Muscle of leg (tissue), 3 donors: ENCODE measurements at regions not wholly inside any gene's neighbourhood (a gene's known extent, or its start where the extent isn't known, plus 50 kb on each side); places are given as distances from the start of the nearest gene placed in this dataset.
"Not testable (repeated sequence)": the region's sequence is repeated elsewhere in the genome, so short reads cannot be mapped to it uniquely, and the experiment has no call there.

Source experiments
- DNase-seq: peaks from one replicate; pipeline ENCODE4 v3.0.0; 2013
- H3K27ac ChIP-seq: one replicate; pipeline ENCODE4 v1.5.1; 2013; ENCODE audit warnings: mild to moderate bottlenecking, low read length, control low read depth
- H3K27me3 ChIP-seq: one replicate; pipeline ENCODE4 v1.6.1; 2013; ENCODE audit warnings: low read length; ENCODE audit not compliant: control insufficient read depth, insufficient read depth
- H3K36me3 ChIP-seq: one replicate; pipeline ENCODE4 v1.6.1; 2013; ENCODE audit warnings: low read length; ENCODE audit not compliant: control insufficient read depth, insufficient read depth
- H3K4me1 ChIP-seq: one replicate; pipeline ENCODE4 v1.6.1; 2013; ENCODE audit warnings: low read length; ENCODE audit not compliant: control insufficient read depth, insufficient read depth
- H3K4me3 ChIP-seq: one replicate; pipeline ENCODE4 v1.5.1; 2013; ENCODE audit warnings: low read length, control low read depth
- H3K9me3 ChIP-seq: replicated peaks from 2 replicates; pipeline ENCODE4 v1.6.1; 2013; ENCODE audit warnings: low read depth, low read length; ENCODE audit not compliant: control insufficient read depth
- WGBS: methylation state at CpG from one replicate; pipeline ENCODE4 v1.1.5; 2013; ENCODE audit warnings: missing lambda C conversion rate; ENCODE audit not compliant: insufficient coverage; 5-methylcytosine and 5-hydroxymethylcytosine counted together

- not testable (repeated sequence) for H3K27me3 ChIP-seq, H3K4me1 ChIP-seq, DNase-seq, H3K27ac ChIP-seq, H3K36me3 ChIP-seq, H3K4me3 ChIP-seq
- WGBS, result no CpG with 5 or more reads among the region's 4 CpGs
- H3K9me3 ChIP-seq, result peaks cover 58% of the 10 kb centered on the region
Measured at GRCh38 chr21:10414925-10415254, 106.5 kb upstream of the TPTE start.

GRCh38 chr21:10415456-10415855 lies 105.9 kb upstream of the TPTE start:
- H3K4me1 ChIP-seq, H3K27ac ChIP-seq, H3K36me3 ChIP-seq, H3K4me3 ChIP-seq, DNase-seq, H3K27me3 ChIP-seq: not testable (repeated sequence)
- H3K9me3 ChIP-seq, result peaks cover 59% of the 10 kb centered on the region
- WGBS, result 75% methylated on average over 6 of the region's 7 CpGs

- peaks cover 60% of the 10 kb centered on the region for H3K9me3 ChIP-seq
- not testable (repeated sequence) for DNase-seq
Measured at GRCh38 chr21:10415859-10416258, 105.5 kb upstream of the TPTE start.

GRCh38 chr21:10416691-10417447 lies 104.5 kb upstream of the TPTE start:
- not testable (repeated sequence) for H3K27me3 ChIP-seq, H3K27ac ChIP-seq
- 53% methylated on average over 3 of the region's 4 CpGs for WGBS

More at GRCh38 chr21:10415859-10416258, 105.5 kb upstream of the TPTE start:
- H3K4me1 ChIP-seq, H3K27ac ChIP-seq, H3K36me3 ChIP-seq, H3K27me3 ChIP-seq, H3K4me3 ChIP-seq: not testable (repeated sequence)
- WGBS, result 62% methylated on average over 5 of the region's 6 CpGs

GRCh38 chr21:10417551-10418002 lies 103.8 kb upstream of the TPTE start:
- 74% methylated on average over 12 of the region's 12 CpGs for WGBS
- H3K9me3 ChIP-seq, result peaks cover 64% of the 10 kb centered on the region

More at GRCh38 chr21:10416691-10417447, 104.5 kb upstream of the TPTE start:
- H3K36me3 ChIP-seq, H3K4me3 ChIP-seq, H3K4me1 ChIP-seq, DNase-seq: not testable (repeated sequence)
- peaks cover 61% of the 10 kb centered on the region for H3K9me3 ChIP-seq

GRCh38 chr21:10418250-10419048 lies 102.9 kb upstream of the TPTE start:
- not testable (repeated sequence) for H3K36me3 ChIP-seq, DNase-seq, H3K27ac ChIP-seq, H3K4me1 ChIP-seq, H3K4me3 ChIP-seq, H3K27me3 ChIP-seq
- WGBS, result 79% methylated on average over 2 of the region's 4 CpGs
- peaks cover 58% of the 10 kb centered on the region for H3K9me3 ChIP-seq

More at GRCh38 chr21:10417551-10418002, 103.8 kb upstream of the TPTE start:
- not testable (repeated sequence) for H3K4me3 ChIP-seq, H3K27ac ChIP-seq, H3K4me1 ChIP-seq, H3K27me3 ChIP-seq, DNase-seq, H3K36me3 ChIP-seq

GRCh38 chr21:10421199-10421598 lies 100.2 kb upstream of the TPTE start:
- H3K27me3 ChIP-seq, H3K4me1 ChIP-seq, DNase-seq, H3K36me3 ChIP-seq, H3K4me3 ChIP-seq, H3K27ac ChIP-seq: not testable (repeated sequence)
- peaks cover 57% of the 10 kb centered on the region for H3K9me3 ChIP-seq
- WGBS, result 66% methylated on average over 4 of the region's 4 CpGs

- not testable (repeated sequence) for DNase-seq, H3K27me3 ChIP-seq, H3K4me3 ChIP-seq, H3K27ac ChIP-seq, H3K36me3 ChIP-seq, H3K4me1 ChIP-seq
- peaks cover 53% of the 10 kb centered on the region for H3K9me3 ChIP-seq
- 67% methylated on average over 1 of the region's 2 CpGs for WGBS
Measured at GRCh38 chr21:10421601-10422000, 99.8 kb upstream of the TPTE start.

- H3K27me3 ChIP-seq, H3K4me3 ChIP-seq, H3K27ac ChIP-seq, DNase-seq, H3K4me1 ChIP-seq, H3K36me3 ChIP-seq: not testable (repeated sequence)
- 56% methylated on average over 3 of the region's 4 CpGs for WGBS
- H3K9me3 ChIP-seq, result peaks cover 48% of the 10 kb centered on the region
Measured at GRCh38 chr21:10424097-10424886, 97.1 kb upstream of the TPTE start.

GRCh38 chr21:10424887-10425145 lies 96.6 kb upstream of the TPTE start:
- DNase-seq, H3K27ac ChIP-seq, H3K4me1 ChIP-seq, H3K36me3 ChIP-seq, H3K4me3 ChIP-seq, H3K27me3 ChIP-seq: not testable (repeated sequence)
- WGBS, result no CpG with 5 or more reads among the region's 2 CpGs
- H3K9me3 ChIP-seq, result peaks cover 48% of the 10 kb centered on the region
